Progenitor cell of endocrine pancreas (in vitro differentiated cells): ENCODE measurements at regions not wholly inside any gene's neighbourhood (a gene's known extent, or its start where the extent isn't known, plus 50 kb on each side); places are given as distances from the start of the nearest gene placed in this dataset.

Experiments
- DNase-seq: peaks from one replicate; pipeline ENCODE4 v3.0.0; 2021; ENCODE audit warnings: low spot score; ENCODE audit not compliant: unreplicated experiment
- H3K27ac Mint-ChIP-seq: 2 replicates; pipeline ENCODE4 v1.8.0; 2021; ENCODE audit warnings: mild to moderate bottlenecking, moderate library complexity, mixed read lengths
- H3K27me3 Mint-ChIP-seq: 2 replicates; pipeline ENCODE4 v1.8.0; 2021; ENCODE audit warnings: mixed read lengths
- H3K36me3 Mint-ChIP-seq: 2 replicates; pipeline ENCODE4 v1.8.0; 2022; ENCODE audit warnings: mixed read lengths; ENCODE audit not compliant: insufficient read depth
- H3K4me1 Mint-ChIP-seq: 2 replicates; pipeline ENCODE4 v1.8.0; 2021; ENCODE audit warnings: low read depth, mixed read lengths
- H3K4me3 Mint-ChIP-seq: 2 replicates; pipeline ENCODE4 v1.8.0; 2021; ENCODE audit warnings: low read depth, mild to moderate bottlenecking, moderate library complexity, mixed read lengths
- H3K9me3 Mint-ChIP-seq: 2 replicates; pipeline ENCODE4 v1.8.0; 2021; ENCODE audit warnings: low read depth, mixed read lengths
- TF ChIP-seq, protein P1 (sequence below): fragments of 200-600 bp; sonication (generic); IDR thresholded peaks from one replicate; pipeline ENCODE4 v1.5.0; 2021; ENCODE audit warnings: antibody characterized with exemption, mild to moderate bottlenecking; ENCODE audit not compliant: unreplicated experiment

DNA sequence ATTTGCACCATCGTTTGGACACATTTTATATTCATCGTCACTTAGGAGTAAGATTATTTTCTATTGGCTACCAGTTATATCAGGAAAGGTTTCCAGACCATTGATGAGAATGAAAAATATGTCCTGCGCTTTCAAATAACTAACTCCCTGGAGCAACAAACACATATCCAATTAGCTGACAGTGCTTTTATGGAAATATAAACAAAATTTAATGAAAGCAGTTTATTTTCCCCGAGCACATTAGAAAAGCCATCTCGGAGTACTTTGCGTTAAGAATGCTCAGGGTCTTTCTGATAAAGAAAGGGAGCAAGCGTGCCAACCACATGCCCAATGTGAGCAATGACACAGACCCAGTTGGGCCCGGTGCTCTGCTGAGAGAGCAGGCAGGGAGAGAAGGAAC lies 85.1 kb upstream of the ZPBP start:
- Mint-ChIP-seq H3K27ac (no peak overlapping the region), H3K4me3 (no peak overlapping the region), H3K27me3 (no peaks in the 10 kb centered on the region), H3K4me1 (no peaks in the 10 kb centered on the region), H3K36me3 (no peaks in the 10 kb centered on the region), H3K9me3 (no peaks in the 10 kb centered on the region)
- DNase-seq, result no peak
- TF ChIP-seq, protein P1, sequence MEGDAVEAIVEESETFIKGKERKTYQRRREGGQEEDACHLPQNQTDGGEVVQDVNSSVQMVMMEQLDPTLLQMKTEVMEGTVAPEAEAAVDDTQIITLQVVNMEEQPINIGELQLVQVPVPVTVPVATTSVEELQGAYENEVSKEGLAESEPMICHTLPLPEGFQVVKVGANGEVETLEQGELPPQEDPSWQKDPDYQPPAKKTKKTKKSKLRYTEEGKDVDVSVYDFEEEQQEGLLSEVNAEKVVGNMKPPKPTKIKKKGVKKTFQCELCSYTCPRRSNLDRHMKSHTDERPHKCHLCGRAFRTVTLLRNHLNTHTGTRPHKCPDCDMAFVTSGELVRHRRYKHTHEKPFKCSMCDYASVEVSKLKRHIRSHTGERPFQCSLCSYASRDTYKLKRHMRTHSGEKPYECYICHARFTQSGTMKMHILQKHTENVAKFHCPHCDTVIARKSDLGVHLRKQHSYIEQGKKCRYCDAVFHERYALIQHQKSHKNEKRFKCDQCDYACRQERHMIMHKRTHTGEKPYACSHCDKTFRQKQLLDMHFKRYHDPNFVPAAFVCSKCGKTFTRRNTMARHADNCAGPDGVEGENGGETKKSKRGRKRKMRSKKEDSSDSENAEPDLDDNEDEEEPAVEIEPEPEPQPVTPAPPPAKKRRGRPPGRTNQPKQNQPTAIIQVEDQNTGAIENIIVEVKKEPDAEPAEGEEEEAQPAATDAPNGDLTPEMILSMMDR, result no peak

- no peaks in the 10 kb centered on the region for H3K36me3 Mint-ChIP-seq
- no peak overlapping the region for H3K4me3 Mint-ChIP-seq
- DNase-seq, result no peak
- peaks cover 3% of the 10 kb centered on the region for H3K27me3 Mint-ChIP-seq
- H3K9me3 Mint-ChIP-seq, result no peaks in the 10 kb centered on the region
- no peaks in the 10 kb centered on the region for H3K4me1 Mint-ChIP-seq
- TF ChIP-seq, protein P1, result no peak
- no peak overlapping the region for H3K27ac Mint-ChIP-seq
Observed at GRCh38 chr7:50174948-50175347, 81.9 kb upstream of the ZPBP start.

- H3K27ac Mint-ChIP-seq, result no peak overlapping the region
- no peaks in the 10 kb centered on the region for H3K4me1 Mint-ChIP-seq
- H3K4me3 Mint-ChIP-seq, result no peak overlapping the region
- no peaks in the 10 kb centered on the region for H3K36me3 Mint-ChIP-seq
- DNase-seq, result no peak
- no peaks in the 10 kb centered on the region for H3K27me3 Mint-ChIP-seq
- no peaks in the 10 kb centered on the region for H3K9me3 Mint-ChIP-seq
- TF ChIP-seq, protein P1, result no peak
Observed at GRCh38 chr7:50166997-50167965, 74.2 kb upstream of the ZPBP start.

DNA sequence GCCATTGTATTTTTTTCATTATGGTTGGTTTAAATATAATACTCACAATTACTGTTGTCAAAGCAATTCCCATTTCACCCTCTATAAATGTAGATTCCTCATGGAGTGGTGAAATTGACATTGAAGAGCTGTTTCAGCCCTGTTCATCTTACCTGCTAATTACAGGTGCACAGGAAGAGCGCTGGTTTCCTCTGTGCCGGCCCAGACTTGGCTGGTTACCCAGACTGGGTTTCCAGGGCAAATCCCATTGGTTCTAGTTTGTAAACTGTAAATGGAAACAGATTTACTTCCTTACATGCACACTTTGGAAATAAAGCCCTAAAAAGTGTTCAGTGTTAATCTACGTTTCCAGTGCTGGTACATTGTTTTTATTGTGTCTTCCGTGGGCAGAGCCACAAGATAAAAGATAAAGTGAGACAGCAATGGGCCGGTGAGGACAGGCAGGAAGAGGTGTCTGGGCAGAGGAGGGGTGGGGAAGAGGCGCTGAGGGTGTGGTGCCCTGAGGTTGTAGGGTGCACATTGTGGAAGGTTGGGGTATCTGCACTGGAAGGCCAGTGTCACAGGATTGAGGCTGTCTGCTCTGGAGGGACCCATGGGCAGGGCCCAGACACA lies 71.6 kb upstream of the ZPBP start:
- TF ChIP-seq, protein P1, result no peak
- no peak overlapping the region for H3K4me3 Mint-ChIP-seq
- H3K4me1 Mint-ChIP-seq, result no peaks in the 10 kb centered on the region
- H3K27me3 Mint-ChIP-seq, result no peaks in the 10 kb centered on the region
- H3K9me3 Mint-ChIP-seq, result no peaks in the 10 kb centered on the region
- no peak overlapping the region for H3K27ac Mint-ChIP-seq
- DNase-seq, result no peak
- H3K36me3 Mint-ChIP-seq, result no peaks in the 10 kb centered on the region

GRCh38 chr7:50160206-50160605 lies 67.2 kb upstream of the ZPBP start:
- Mint-ChIP-seq H3K4me1 (no peaks in the 10 kb centered on the region), H3K4me3 (no peak overlapping the region), H3K9me3 (no peaks in the 10 kb centered on the region), H3K27ac (no peak overlapping the region), H3K36me3 (no peaks in the 10 kb centered on the region), H3K27me3 (no peaks in the 10 kb centered on the region)
- no peak for DNase-seq
- TF ChIP-seq, protein P1, result no peak
